GM12878 (cell line): ENCODE measurements at regions not wholly inside any gene's neighbourhood (a gene's known extent, or its start where the extent isn't known, plus 50 kb on each side); places are given as distances from the start of the nearest gene placed in this dataset.

Experiments
- ATAC-seq: fragments of 200-7000 bp; cut with Tn5 transposase; 3 replicates; pipeline ENCODE4 v1.9.1; 2020; ENCODE audit warnings: mild to moderate bottlenecking, moderate library complexity
- BruUV-seq: library from RNA; stranded (reverse); fragments of 400-500 nt; replicated peaks from 2 replicates; lab custom pipeline; 2021; lab: Mats Ljungman, UMichigan
- CTCF ChIA-PET: fragments of 300-600 bp; sonication (Branson Sonifier 250); formaldehyde crosslinking; extraction: SDS; loops from one replicate; lab custom pipeline; 2021; ENCODE audit warnings: inconsistent platforms; lab: Yijun Ruan, JAX
- POLR2A ChIA-PET: fragments of 350-600 bp; formaldehyde crosslinking; extraction: SDS; loops from one replicate; lab custom pipeline; 2021; ENCODE audit warnings: inconsistent platforms; lab: Charles Lee
- RAD21 ChIA-PET: fragments of 300-600 bp; sonication (Branson Sonifier 250); formaldehyde crosslinking; loops from one replicate; lab custom pipeline; 2023; ENCODE audit warnings: antibody characterized with exemption; ENCODE audit not compliant: unreplicated experiment; lab: Charles Lee
- SMC1A ChIA-PET: fragments of 300-600 bp; sonication (Branson Sonifier 250); formaldehyde crosslinking; loops from one replicate; lab custom pipeline; 2023; ENCODE audit not compliant: unreplicated experiment, uncharacterized antibody; lab: Charles Lee
- DNase-seq: peaks from one replicate; pipeline ENCODE4 v3.0.0-alpha.2; 2011; ENCODE audit warnings: low read depth, low spot score
- FAIRE-seq: peaks from 3 replicates; lab custom pipeline; 2011; peaks lifted over from hg19 to GRCh38; lab: Jason Lieb, UNC
- H2AFZ ChIP-seq: 2 replicates; pipeline ENCODE4 v1.6.0; 2011; ENCODE audit warnings: low read depth, low read length, control low read depth; ENCODE audit not compliant: control insufficient read depth
- H3K27ac ChIP-seq: 2 replicates; pipeline ENCODE4 v1.5.1; 2011; ENCODE audit warnings: control low read depth; ENCODE audit not compliant: control insufficient read depth, insufficient read depth
- H3K27me3 ChIP-seq, 2 experiments: replicated peaks in 1 of 2; 2 replicates each; pipeline versions ENCODE4 v1.6.0 to v1.6.1; 2011; ENCODE audit warnings: low read length in 1 of 2; ENCODE audit not compliant: control insufficient read depth in 2 of 2, insufficient read depth in 2 of 2
- H3K36me3 ChIP-seq, 2 experiments: 2 replicates each; pipeline ENCODE4 v1.5.1; 2011; ENCODE audit warnings: low read length in 1 of 2; ENCODE audit not compliant: control insufficient read depth in 2 of 2, insufficient read depth in 2 of 2
- H3K4me1 ChIP-seq: 2 replicates; pipeline ENCODE4 v1.6.1; 2011; ENCODE audit warnings: mild to moderate bottlenecking, low read length, moderate library complexity, mixed read lengths; ENCODE audit not compliant: control insufficient read depth, insufficient read depth
- H3K4me2 ChIP-seq: 2 replicates; pipeline ENCODE4 v1.6.0; 2011; ENCODE audit warnings: control low read depth; ENCODE audit not compliant: control insufficient read depth, insufficient read depth
- H3K4me3 ChIP-seq: fragments of 200-600 bp; sonication (generic); 2 replicates; pipeline ENCODE4 v1.5.1; 2016
- H3K79me2 ChIP-seq: 2 replicates; pipeline ENCODE4 v1.6.0; 2011; ENCODE audit warnings: low read length; ENCODE audit not compliant: control insufficient read depth, insufficient read depth
- H3K9ac ChIP-seq: 2 replicates; pipeline ENCODE4 v1.8.0; 2011; ENCODE audit warnings: low read length, control low read depth, mixed read lengths; ENCODE audit not compliant: control insufficient read depth, insufficient read depth
- H3K9me3 ChIP-seq: replicated peaks from 3 replicates; pipeline ENCODE4 v1.5.1; 2011; ENCODE audit warnings: mild to moderate bottlenecking, low read length; ENCODE audit not compliant: control insufficient read depth, insufficient read depth
- H4K20me1 ChIP-seq: 2 replicates; pipeline ENCODE4 v1.6.0; 2011; ENCODE audit not compliant: control insufficient read depth, insufficient read depth
- BRCA1 ChIP-seq: IDR thresholded peaks from 2 replicates; pipeline ENCODE4 v1.6.1; 2011; ENCODE audit warnings: low read depth, low read length, improper control_type of control experiment
- EGR1 ChIP-seq, 2 experiments: IDR thresholded peaks; 1 replicate in 1 of 2; 2 replicates in 1 of 2; pipeline ENCODE4 v1.6.1; 2011 to 2012; ENCODE audit warnings: low read depth in 2 of 2, low read length in 2 of 2, borderline replicate concordance in 1 of 2, mild to moderate bottlenecking in 1 of 2, moderate library complexity in 1 of 2
- LARP7 ChIP-seq: fragments of 450-650 bp; IDR thresholded peaks from 2 replicates; pipeline ENCODE4 v1.6.1; 2017; ENCODE audit warnings: mild to moderate bottlenecking
- SP1 ChIP-seq: IDR thresholded peaks from one replicate; pipeline ENCODE4 v1.6.1; 2011; ENCODE audit warnings: low read depth, low read length
- WGBS: methylation state at CpG from one replicate; pipeline ENCODE4 v1.1.6; 2016; ENCODE audit warnings: low lambda C conversion rate; ENCODE audit not compliant: insufficient replicate concordance, insufficient coverage; ENCODE audit errors: missing lambda C conversion rate; 5-methylcytosine and 5-hydroxymethylcytosine counted together
- in situ Hi-C: fragments of 300-500 bp; cut with MboI; formaldehyde crosslinking; loops from 9 replicates; pipeline ENCODE4 v1.14.3; 2018; ENCODE audit warnings: mixed read lengths
- intact Hi-C: fragments of 100-400 bp; cut with micrococcal nuclease; formaldehyde crosslinking; loops from one replicate; pipeline ENCODE4 v1.14.2; 2022; ENCODE audit not compliant: unreplicated experiment
- TF ChIP-seq, protein P1 (sequence below): fragments of 450-650 bp; IDR thresholded peaks from 2 replicates; pipeline ENCODE4 v1.6.1; 2017; ENCODE audit warnings: borderline replicate concordance
- TF ChIP-seq, protein P2 (sequence below): fragments of 450-650 bp; formaldehyde crosslinking; IDR thresholded peaks from 2 replicates; pipeline ENCODE4 v1.5.0; 2022; ENCODE audit warnings: mild to moderate bottlenecking, missing genetic modification characterization
- TF ChIP-seq, protein P3 (sequence below): fragments of 450-650 bp; IDR thresholded peaks from 2 replicates; pipeline ENCODE4 v1.6.1; 2017; ENCODE audit warnings: antibody characterized with exemption, mild to moderate bottlenecking, moderate library complexity

DNA sequence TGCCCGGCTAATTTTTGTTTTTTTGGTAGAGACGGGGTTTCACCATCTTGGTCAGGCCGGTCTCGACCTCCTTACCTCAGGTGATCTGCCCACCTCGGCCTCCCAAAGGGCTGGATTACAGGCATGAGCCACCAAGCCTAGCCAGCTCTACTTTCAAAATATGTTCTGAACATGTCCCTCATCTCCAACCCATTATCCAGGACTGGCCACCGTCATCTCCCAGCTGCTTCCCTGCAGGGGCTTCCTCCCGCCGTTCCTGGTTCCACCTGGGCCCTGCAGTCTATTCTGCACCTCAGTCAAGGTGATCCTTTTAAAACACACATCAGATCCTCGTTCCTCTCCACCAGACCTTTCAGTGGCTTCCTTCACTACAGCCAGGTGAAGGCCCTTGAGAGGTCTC is 80.9 kb upstream of the NKX1-1 start:
- ChIA-PET RAD21 (no interaction called here), POLR2A (no interaction called here), SMC1A (no interaction called here), CTCF (no interaction called here)
- Histone ChIP-seq H3K9ac (no peak overlapping the region), H3K9me3 (peaks cover 2% of the 10 kb centered on the region; the same call in 1 of the 3 replicates), H3K36me3 (no peaks in the 10 kb centered on the region), H3K27me3 (no peaks in the 10 kb centered on the region), H3K4me3 (no peak overlapping the region), H3K79me2 (no peaks in the 10 kb centered on the region), H2AFZ (no peak overlapping the region), H4K20me1 (no peaks in the 10 kb centered on the region), H3K4me2 (no peak overlapping the region), H3K4me1 (no peaks in the 10 kb centered on the region), H3K27ac (no peak overlapping the region)
- no TSS peak for BruUV-seq
- in situ Hi-C loops (no loop called here), intact Hi-C loops (no loop called here)
- 50% methylated on average over 8 of the region's 9 CpGs for WGBS
- DNase-seq (no peak), ATAC-seq (no peak), FAIRE-seq (no peak)
- TF ChIP-seq, protein P1, sequence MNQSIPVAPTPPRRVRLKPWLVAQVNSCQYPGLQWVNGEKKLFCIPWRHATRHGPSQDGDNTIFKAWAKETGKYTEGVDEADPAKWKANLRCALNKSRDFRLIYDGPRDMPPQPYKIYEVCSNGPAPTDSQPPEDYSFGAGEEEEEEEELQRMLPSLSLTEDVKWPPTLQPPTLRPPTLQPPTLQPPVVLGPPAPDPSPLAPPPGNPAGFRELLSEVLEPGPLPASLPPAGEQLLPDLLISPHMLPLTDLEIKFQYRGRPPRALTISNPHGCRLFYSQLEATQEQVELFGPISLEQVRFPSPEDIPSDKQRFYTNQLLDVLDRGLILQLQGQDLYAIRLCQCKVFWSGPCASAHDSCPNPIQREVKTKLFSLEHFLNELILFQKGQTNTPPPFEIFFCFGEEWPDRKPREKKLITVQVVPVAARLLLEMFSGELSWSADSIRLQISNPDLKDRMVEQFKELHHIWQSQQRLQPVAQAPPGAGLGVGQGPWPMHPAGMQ, result no peak

DNA sequence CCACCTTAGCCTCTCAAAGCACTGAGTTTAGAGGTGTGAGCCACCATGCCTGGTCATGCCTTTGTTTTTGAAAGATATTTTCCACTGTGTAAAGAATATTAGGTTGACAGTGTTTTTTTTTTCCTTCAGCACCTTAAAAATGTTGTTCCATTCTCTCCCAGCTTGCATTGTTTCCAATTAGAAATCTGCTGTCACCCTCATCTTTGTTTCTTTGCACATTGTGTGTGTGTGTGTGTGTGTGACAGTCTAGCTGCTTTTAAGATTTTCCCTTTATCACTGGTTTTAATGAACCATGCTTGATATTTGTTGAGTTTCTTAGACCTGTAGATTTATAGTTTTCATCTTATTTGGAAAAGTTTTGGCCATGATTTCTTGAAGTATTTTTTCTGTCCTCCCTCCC is 79.0 kb upstream of the NKX1-1 start:
- ChIA-PET SMC1A (no interaction called here), POLR2A (no interaction called here), CTCF (no interaction called here), RAD21 (no interaction called here)
- H3K36me3 ChIP-seq, result no peaks in the 10 kb centered on the region
- H3K9me3 ChIP-seq, result peaks cover 2% of the 10 kb centered on the region; the same call in 1 of the 3 replicates
- ATAC-seq (no peak), FAIRE-seq (no peak), DNase-seq (no peak)
- intact Hi-C loops (no loop called here), in situ Hi-C loops (no loop called here)
- H3K4me2 ChIP-seq, result no peak overlapping the region
- TF ChIP-seq SP1 (no peak), EGR1 (IDR thresholded peaks at IDR 0.05; ENCODE audit: borderline replicate concordance in 1 of 2, low read depth in 2 of 2, low read length in 2 of 2) (no peak), BRCA1 (no peak), LARP7 (no peak)
- TF ChIP-seq, protein P2, sequence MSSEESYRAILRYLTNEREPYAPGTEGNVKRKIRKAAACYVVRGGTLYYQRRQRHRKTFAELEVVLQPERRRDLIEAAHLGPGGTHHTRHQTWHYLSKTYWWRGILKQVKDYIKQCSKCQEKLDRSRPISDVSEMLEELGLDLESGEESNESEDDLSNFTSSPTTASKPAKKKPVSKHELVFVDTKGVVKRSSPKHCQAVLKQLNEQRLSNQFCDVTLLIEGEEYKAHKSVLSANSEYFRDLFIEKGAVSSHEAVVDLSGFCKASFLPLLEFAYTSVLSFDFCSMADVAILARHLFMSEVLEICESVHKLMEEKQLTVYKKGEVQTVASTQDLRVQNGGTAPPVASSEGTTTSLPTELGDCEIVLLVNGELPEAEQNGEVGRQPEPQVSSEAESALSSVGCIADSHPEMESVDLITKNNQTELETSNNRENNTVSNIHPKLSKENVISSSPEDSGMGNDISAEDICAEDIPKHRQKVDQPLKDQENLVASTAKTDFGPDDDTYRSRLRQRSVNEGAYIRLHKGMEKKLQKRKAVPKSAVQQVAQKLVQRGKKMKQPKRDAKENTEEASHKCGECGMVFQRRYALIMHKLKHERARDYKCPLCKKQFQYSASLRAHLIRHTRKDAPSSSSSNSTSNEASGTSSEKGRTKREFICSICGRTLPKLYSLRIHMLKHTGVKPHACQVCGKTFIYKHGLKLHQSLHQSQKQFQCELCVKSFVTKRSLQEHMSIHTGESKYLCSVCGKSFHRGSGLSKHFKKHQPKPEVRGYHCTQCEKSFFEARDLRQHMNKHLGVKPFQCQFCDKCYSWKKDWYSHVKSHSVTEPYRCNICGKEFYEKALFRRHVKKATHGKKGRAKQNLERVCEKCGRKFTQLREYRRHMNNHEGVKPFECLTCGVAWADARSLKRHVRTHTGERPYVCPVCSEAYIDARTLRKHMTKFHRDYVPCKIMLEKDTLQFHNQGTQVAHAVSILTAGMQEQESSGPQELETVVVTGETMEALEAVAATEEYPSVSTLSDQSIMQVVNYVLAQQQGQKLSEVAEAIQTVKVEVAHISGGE (CRISPR knock-in tag), result no peak
- TF ChIP-seq, protein P3, sequence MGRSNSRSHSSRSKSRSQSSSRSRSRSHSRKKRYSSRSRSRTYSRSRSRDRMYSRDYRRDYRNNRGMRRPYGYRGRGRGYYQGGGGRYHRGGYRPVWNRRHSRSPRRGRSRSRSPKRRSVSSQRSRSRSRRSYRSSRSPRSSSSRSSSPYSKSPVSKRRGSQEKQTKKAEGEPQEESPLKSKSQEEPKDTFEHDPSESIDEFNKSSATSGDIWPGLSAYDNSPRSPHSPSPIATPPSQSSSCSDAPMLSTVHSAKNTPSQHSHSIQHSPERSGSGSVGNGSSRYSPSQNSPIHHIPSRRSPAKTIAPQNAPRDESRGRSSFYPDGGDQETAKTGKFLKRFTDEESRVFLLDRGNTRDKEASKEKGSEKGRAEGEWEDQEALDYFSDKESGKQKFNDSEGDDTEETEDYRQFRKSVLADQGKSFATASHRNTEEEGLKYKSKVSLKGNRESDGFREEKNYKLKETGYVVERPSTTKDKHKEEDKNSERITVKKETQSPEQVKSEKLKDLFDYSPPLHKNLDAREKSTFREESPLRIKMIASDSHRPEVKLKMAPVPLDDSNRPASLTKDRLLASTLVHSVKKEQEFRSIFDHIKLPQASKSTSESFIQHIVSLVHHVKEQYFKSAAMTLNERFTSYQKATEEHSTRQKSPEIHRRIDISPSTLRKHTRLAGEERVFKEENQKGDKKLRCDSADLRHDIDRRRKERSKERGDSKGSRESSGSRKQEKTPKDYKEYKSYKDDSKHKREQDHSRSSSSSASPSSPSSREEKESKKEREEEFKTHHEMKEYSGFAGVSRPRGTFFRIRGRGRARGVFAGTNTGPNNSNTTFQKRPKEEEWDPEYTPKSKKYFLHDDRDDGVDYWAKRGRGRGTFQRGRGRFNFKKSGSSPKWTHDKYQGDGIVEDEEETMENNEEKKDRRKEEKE, result no peak
- H3K4me3 ChIP-seq, result no peak overlapping the region
- H4K20me1 ChIP-seq, result no peaks in the 10 kb centered on the region
- no peaks in the 10 kb centered on the region for H3K27me3 ChIP-seq
- no peaks in the 10 kb centered on the region for H3K4me1 ChIP-seq
- H3K27ac ChIP-seq, result no peak overlapping the region
- no peak overlapping the region for H3K9ac ChIP-seq
- H3K79me2 ChIP-seq, result no peaks in the 10 kb centered on the region
- BruUV-seq, result no TSS peak
- H2AFZ ChIP-seq, result no peak overlapping the region
